ENCODE measurements at regions not wholly inside any gene's neighbourhood (a gene's known extent, or its start where the extent isn't known, plus 50 kb on each side); places are given as distances from the start of the nearest gene placed in this dataset.

DNA sequence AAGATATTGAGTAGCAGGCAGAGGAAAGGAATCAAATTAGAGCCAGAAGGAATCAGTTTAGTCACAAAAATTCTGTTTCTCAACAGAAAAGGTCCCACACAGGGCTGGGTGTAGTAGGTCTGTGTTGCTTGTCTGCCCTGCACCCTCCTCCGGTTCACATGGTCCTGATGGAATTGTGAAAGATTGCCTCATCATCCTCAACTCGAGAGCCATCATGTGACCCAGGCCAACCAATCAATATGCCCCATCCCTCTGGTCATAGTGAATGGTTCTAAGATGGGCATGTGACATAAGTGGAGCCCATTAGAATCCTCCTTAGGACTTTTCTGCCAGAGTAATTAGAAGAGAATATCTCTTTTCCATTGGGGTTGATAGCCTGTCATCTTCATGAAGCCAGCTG lies 56.7 kb upstream of the RAD23B start:
- TF ChIP-seq, protein P1, sequence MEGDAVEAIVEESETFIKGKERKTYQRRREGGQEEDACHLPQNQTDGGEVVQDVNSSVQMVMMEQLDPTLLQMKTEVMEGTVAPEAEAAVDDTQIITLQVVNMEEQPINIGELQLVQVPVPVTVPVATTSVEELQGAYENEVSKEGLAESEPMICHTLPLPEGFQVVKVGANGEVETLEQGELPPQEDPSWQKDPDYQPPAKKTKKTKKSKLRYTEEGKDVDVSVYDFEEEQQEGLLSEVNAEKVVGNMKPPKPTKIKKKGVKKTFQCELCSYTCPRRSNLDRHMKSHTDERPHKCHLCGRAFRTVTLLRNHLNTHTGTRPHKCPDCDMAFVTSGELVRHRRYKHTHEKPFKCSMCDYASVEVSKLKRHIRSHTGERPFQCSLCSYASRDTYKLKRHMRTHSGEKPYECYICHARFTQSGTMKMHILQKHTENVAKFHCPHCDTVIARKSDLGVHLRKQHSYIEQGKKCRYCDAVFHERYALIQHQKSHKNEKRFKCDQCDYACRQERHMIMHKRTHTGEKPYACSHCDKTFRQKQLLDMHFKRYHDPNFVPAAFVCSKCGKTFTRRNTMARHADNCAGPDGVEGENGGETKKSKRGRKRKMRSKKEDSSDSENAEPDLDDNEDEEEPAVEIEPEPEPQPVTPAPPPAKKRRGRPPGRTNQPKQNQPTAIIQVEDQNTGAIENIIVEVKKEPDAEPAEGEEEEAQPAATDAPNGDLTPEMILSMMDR (IDR thresholded peaks at IDR 0.05), result no peak
- no peak for TF ChIP-seq POLR2A (IDR thresholded peaks at IDR 0.05)

All from thyroid gland (tissue), 4 donors.